GM13977 (cell line): ENCODE measurements at regions not wholly inside any gene's neighbourhood (a gene's known extent, or its start where the extent isn't known, plus 50 kb on each side); places are given as distances from the start of the nearest gene placed in this dataset.

Source experiments
- DNase-seq: peaks from one replicate; pipeline ENCODE4 v3.0.0; 2012; ENCODE audit warnings: low spot score
- in situ Hi-C: fragments of 300-500 bp; cut with MboI; formaldehyde crosslinking; loops from one replicate; pipeline ENCODE4 v1.12.0; 2022; ENCODE audit warnings: low sequenced_read_pairs, low pct_unique_long_range_greater_than_20kb, mixed read lengths, inconsistent platforms; ENCODE audit not compliant: unreplicated experiment
- TF ChIP-seq, protein P1 (sequence below): IDR thresholded peaks from 2 replicates; pipeline ENCODE4 v1.5.1; 2012; ENCODE audit warnings: mild to moderate bottlenecking, control low read depth; ENCODE audit not compliant: insufficient read depth; ENCODE audit errors: extremely low read depth, missing control alignments

DNA sequence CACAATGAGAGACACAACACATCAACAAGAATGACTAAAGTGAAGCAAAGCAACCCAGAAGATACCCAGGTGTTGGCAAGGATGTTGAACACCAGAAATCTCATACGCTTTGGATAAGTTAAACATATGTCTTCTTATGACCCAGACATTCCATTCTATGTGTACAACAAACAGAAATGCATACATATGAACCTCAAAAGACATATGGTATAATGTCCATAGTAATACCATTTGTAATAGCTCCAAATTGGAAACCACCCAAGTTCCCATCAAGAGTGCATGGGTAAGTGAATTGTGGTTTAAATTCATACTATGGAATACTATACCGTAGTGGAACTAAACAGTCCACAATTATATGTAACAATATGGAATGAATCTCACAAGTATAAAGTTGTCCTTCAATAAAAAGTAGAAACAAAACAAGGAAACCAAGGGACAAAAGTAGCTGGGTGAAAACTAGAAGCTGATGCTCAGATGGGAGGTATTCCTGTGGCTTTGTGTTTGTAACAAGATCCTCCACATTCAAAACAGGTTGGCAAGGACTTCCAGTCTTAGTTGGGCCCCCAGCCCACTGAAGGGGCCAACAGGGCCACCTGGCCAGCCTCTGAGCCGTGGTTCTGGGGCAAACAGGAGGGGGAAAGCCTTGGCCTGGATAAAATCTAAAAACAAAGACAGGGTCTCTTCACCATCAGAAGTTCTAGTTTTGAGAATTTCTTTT is 171.8 kb upstream of the PITX1 start:
- TF ChIP-seq, protein P1, sequence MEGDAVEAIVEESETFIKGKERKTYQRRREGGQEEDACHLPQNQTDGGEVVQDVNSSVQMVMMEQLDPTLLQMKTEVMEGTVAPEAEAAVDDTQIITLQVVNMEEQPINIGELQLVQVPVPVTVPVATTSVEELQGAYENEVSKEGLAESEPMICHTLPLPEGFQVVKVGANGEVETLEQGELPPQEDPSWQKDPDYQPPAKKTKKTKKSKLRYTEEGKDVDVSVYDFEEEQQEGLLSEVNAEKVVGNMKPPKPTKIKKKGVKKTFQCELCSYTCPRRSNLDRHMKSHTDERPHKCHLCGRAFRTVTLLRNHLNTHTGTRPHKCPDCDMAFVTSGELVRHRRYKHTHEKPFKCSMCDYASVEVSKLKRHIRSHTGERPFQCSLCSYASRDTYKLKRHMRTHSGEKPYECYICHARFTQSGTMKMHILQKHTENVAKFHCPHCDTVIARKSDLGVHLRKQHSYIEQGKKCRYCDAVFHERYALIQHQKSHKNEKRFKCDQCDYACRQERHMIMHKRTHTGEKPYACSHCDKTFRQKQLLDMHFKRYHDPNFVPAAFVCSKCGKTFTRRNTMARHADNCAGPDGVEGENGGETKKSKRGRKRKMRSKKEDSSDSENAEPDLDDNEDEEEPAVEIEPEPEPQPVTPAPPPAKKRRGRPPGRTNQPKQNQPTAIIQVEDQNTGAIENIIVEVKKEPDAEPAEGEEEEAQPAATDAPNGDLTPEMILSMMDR, result no peak
- in situ Hi-C loops, result no loop called here
- no peak for DNase-seq

DNA sequence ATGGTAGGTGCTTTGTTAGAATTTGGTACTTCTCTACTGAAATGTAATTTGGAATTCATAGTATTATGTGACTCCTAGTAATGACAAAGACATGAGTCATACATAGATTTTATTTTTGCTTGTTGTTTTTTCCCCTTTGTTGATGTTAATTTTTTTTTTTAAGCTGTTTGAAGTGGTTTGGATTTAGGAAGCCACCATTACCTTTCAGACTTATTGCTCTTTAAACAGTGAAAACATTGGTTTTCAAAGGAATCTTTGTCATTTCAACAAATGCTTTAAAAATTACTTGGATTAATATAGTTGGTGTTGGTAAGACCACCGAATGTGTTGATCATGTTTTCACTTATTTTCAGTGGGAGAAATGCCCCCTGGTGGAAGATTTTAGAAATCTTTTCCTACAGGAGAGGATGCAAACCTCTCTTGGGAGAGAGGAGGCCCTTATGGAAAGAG is 170.1 kb upstream of the PITX1 start:
- TF ChIP-seq, protein P1, result no peak
- DNase-seq, result no peak

DNA sequence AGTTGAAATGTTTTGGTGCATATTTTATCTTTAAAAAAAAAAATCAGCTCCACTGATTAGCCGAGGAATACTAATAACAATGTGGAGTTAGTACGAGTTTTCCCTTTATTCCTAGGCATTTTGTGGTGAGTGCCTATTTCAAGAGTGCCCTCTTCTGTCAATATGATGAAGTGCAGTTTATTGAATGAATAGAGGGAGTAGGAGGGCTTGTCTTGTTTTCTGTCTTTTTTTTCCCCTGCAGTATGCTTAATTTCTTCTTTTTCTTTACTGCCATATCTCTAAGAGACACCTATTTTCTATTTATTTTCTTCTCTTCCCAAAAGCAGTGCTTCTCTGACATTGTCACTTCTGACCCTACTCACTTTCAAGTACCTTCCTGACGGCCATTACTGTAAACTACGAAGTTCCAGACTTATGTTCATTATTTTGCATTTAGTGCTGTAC is 169.6 kb upstream of the PITX1 start:
- TF ChIP-seq, protein P1, result peak; percentile 40
- in situ Hi-C loops, result no loop called here
- no peak for DNase-seq

More for the DNA sequence above, 170.1 kb upstream of the PITX1 start:
- in situ Hi-C loops, result no loop called here

DNA sequence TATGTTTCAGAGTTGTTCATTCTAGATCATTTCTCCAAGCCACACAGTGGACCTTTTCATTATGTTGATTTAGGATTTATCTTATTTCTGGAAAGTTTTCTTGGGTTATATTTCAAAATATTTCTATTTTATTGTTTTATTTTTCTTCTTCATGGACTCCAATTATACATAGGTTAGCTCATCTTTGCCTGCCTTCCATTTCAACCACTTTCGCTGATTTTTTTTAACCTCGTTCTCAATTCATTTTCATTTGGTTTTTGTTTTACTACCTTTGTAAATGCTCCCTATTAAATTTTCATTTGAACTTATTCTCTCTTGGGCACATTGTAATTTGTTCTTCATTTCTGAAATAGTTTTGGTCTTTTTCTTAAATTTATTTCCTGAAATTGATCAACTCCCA is 169.0 kb upstream of the PITX1 start:
- in situ Hi-C loops, result no loop called here
- DNase-seq, result no peak

DNA sequence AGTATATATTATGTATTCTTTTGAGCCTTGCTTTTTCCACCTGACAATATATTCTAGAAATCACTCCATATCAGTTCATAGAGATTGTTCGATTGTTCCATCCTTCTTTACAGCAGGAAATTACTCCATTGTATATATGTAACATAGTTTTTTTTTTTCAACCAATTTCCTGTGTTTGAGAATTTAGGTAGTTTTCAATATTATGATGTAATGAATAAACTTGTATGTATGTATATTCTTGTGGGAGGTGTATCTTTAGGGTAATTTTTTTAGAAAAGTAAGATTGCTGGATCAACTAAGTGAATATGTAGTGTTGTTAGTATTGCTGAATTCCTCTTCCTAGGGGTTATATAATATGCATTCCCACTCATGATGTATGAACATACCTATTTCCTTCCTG is 165.9 kb upstream of the PITX1 start:
- in situ Hi-C loops, result no loop called here

More for the DNA sequence above, 169.0 kb upstream of the PITX1 start:
- TF ChIP-seq, protein P1, result no peak

DNA sequence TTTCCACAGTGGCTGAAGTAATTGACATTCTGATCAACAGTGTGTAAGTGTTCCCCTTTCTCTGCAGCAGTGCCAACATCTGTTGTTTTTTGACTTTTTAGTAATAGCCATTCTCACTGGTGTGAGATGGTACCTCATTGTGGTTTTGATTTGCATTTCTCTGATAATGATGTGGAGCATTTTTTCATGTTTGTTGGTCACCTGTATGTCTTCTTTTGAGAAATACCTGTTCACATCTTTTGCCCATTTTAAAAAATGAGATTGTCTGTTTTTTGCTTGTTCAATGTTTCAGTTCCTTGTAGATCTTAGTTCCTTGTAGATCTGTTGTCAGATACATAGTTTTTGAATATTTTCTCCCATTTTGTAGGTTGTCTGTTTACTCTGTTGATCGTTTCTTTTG is 162.5 kb upstream of the PITX1 start:
- in situ Hi-C loops, result no loop called here
- DNase-seq, result no peak
- TF ChIP-seq, protein P1, result no peak

More for the DNA sequence above, 165.9 kb upstream of the PITX1 start:
- TF ChIP-seq, protein P1, result no peak
- no peak for DNase-seq
